HS-5 (cell line): ENCODE measurements at regions not wholly inside any gene's neighbourhood (a gene's known extent, or its start where the extent isn't known, plus 50 kb on each side); places are given as distances from the start of the nearest gene placed in this dataset.
"Not testable (repeated sequence)": the region's sequence is repeated elsewhere in the genome, so short reads cannot be mapped to it uniquely, and the experiment has no call there.

ENCODE experiments used
- DNase-seq: peaks from one replicate; pipeline ENCODE4 v3.0.0-alpha.2; 2012; ENCODE audit warnings: low read depth

DNA sequence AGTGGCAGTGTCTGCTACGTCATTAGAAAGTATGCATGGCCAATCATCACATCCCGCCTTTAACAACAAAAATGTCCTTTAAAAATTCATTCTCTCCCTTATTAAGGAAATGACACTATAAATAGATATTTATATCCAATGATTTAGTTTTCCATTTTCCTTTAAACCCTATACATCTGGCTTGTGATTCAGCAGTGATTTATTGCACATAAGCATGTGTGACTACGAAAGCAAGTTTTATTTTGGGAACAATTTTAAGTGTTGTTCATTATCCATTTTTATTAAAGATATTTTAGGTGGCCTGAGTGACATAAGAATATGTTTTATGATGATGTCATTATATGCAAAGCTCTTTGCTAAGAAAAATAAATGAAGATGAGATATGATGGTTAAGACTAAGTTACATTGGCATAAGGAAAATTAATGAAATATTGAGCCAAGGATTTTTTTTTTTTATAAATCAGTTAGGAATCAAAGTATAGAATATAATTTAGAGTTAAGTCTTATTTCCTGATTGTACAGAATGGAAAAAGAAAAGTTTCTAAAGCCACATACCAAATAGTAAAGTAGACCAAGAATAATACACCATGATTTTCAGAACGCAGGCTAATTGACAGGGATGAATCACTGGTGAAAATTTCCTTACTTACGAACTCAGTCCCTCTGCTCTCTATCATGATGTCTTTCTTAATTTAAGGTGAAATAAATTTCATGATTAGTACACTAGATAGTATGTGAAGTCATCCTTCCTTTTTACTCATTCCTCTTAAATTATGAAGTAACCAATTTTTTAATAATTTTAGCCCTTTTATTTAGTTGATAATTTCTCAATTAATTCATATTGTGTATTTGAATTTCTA is 822.4 kb downstream of the FAT4 start:
- DNase-seq, result no peak

GRCh38 chr4:126137782-126138170 is 823.0 kb downstream of the FAT4 start:
- no peak for DNase-seq

DNA sequence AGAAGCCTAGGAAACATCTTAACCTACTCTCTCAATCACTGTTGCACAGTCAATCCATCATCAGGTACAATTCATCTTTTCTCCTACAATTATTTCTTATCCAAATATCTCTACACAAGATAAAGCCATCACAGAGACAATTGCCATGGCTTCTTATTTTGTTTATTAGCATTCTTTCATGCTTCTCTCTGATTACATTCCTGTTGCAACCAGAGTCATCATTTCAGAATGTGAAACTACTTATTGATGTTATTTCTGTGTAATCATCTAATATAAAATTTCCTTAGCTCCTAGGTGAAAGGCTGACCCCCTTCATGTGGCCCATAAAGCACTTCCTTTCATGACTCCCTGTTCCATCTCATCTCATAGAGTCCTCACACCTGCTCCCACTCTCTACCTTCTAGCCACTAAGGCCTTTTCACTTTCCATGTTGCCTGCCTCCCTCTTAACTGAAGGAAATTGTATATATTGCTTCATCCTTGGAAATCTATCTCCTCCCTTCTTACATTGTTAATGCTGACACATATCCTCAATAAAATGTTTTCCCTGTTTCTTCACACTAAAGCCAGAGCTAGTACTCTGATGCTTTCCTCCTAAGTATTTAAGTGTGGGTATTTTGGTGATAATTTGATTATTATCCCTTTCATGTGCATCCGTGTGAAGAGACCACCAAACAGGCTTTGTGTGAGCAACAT is 829.9 kb downstream of the FAT4 start:
- no peak for DNase-seq

GRCh38 chr4:126168484-126168883 is 853.7 kb downstream of the FAT4 start:
- no peak for DNase-seq

DNA sequence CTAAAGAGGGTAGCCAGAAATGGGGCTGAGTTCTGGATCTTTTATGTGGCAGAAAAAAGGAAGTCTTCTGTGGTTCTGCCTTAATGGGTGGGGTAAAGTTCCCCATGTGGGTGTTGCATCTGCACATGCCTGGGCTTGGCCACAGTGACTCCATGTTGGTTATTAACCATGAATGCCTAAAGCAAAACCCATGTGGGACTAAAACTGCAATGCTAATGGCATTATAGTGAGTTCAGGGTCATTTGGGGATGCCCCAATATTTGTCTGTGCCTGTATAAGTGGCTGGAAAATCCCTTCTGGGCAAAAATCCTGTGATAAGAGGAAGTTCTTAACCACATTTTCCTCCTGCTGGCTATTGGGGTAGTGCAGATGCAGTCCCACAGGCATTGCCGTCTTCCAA is 857.4 kb downstream of the FAT4 start:
- no peak for DNase-seq

DNA sequence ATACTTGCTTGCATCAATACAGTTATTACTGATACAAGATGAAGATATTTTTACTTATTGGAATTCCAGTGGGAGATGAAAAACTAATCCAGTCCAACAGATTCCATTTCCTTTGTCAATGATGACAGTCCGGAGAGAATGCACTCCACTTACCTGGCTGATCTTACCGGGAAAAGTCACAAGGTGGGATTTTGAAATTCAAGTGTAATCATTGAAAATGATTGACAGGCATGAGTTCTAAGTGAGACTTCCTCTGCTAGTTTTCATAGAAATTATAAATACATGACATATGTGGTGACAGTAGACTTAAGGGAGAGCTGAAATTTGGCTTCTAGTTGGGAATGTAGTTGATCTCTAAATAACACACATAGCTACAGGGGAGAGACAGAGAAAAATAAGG is 859.9 kb downstream of the FAT4 start:
- DNase-seq, result no peak

DNA sequence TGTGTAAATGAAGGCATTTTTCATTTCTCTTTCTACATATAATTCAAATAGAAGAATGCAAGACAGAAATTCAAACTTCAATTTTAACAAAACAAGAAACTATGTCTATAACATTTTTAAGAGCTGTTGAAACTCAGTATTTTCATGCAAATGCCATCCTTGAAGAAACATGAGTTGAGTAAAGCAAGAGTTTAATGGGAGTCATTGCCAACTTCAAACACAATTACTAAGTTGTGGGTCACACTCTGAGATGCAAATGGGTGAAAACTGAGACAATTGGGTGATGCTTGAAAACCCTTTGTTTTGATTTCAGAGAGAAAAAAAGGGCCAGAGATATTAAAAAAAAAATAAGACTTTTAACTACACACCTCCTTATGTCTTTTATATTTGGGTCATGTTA is 865.9 kb downstream of the FAT4 start:
- DNase-seq, result no peak

DNA sequence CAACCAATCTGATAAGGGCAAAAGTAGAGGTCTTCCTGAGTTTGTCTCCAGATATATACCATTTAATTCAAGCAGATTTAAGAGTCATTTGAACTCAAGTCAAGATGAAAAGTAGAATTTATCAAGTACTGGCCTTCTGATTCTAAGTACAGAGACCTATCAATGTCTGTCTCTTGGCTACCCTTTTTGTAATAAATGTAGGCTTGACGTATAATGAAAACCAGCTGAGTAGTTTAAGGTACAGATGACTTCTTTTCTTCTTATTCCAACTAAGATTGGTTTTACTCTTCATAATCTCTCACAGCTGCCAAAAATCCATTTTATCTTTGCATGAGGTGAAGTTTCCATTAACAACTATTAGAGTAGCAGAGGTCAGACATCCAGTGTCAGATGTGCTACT is 867.6 kb downstream of the FAT4 start:
- DNase-seq, result no peak

DNA sequence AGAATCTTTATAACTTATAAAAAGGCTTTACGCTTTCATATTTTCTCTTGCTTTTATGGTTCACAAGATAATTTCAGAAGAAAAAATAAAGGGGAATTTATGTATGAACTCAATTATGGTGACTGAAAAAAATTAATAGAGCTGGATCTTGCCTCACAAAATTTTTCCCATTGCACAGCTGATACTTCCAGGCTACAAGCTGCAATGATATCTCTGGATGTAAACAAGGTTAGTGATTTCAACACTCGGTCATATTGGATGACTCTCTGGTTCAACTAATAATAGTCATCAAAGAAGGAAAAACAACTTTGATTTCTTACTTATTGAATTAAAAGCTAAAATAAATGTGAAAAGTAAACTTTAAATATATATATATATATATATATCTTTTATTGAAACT is 868.0 kb downstream of the FAT4 start:
- DNase-seq, result no peak

GRCh38 chr4:126183206-126183605 is 868.5 kb downstream of the FAT4 start:
- no peak for DNase-seq

GRCh38 chr4:126191536-126191935 is 876.8 kb downstream of the FAT4 start:
- no peak for DNase-seq

- DNase-seq, result no peak
Measured at GRCh38 chr4:126192506-126192905, 877.8 kb downstream of the FAT4 start.

- DNase-seq, result not testable (repeated sequence)
Measured at GRCh38 chr4:126201251-126202138, 886.7 kb downstream of the FAT4 start.

DNA sequence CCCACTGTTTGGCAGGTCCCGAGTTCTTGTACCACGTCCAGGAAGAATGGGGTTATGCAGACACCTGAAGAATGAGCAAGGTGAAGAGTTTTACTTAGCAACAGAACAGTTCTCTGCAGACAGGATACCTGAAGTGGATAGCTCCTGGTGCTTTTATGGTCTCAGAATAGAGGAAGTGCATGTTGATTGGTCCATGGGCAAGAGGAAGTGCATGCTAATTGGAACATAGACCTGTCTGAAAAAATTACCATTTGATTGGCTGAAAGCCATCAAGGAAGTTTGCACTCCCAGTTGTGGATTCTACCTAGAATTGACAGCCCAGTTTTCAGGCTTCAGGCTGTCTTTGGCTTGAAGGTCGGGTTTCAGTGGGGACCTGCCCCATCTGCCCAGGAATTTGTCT is 887.5 kb downstream of the FAT4 start:
- DNase-seq, result no peak

DNA sequence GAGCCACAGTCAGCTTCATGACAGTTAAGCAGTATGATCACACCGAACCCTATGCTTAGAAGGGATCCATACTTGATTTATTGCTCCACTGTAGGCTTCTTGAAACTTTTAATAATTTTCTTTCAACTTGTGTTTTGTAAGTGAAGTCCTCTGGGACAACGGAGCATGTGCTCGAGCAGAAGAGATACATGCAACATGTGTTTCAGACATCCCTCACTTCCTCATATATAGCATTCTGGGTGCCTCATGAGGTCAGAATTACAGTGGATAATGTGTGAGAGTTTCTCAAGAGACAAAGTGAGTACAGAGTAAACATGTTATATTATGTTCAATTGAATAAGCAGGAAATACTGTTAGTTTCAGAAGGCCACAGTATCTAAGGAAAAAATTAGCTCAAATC is 893.2 kb downstream of the FAT4 start:
- no peak for DNase-seq

DNA sequence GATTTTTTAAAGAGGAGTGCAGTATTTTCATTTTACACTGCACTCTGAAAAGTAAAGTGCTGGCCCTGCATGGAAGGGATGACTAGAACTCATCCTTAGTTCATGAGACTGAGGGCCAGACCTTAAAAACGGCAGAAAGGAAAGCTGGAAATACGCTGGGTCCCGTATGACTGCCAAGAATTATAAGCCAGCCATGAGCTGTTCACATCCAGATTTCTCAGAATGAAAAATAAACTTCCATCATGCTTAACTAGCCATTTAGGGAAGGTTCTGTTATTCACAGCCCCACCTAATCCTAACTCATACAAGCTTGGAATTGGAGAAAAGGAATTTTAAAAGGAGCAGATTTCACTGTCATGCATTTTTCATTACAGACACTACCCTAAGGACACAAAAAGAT is 894.4 kb downstream of the FAT4 start:
- DNase-seq, result no peak

GRCh38 chr4:126213996-126214395 is 899.2 kb downstream of the FAT4 start:
- DNase-seq, result no peak

GRCh38 chr4:126215759-126216158 is 901.0 kb downstream of the FAT4 start:
- no peak for DNase-seq

GRCh38 chr4:126216611-126217010 is 901.9 kb downstream of the FAT4 start:
- DNase-seq, result no peak

DNA sequence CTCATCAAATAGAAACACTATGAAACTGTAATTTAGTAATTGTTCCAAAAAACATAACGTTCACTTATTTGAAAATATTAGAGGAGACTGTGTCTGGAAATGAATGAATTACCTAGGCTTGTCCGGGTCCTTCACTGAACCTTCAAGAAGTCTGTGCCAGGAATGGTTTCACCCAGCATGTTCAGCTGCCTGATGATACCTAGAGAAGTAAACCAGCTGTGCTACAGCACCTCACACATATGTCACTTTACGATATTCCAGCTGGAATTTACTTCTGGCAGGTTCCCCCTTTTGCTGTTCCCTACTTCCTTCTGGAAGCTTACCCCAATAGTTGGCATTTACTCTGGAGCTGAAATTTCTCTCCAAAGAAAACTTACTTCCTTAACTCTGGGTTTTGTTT is 906.5 kb downstream of the FAT4 start:
- no peak for DNase-seq

DNA sequence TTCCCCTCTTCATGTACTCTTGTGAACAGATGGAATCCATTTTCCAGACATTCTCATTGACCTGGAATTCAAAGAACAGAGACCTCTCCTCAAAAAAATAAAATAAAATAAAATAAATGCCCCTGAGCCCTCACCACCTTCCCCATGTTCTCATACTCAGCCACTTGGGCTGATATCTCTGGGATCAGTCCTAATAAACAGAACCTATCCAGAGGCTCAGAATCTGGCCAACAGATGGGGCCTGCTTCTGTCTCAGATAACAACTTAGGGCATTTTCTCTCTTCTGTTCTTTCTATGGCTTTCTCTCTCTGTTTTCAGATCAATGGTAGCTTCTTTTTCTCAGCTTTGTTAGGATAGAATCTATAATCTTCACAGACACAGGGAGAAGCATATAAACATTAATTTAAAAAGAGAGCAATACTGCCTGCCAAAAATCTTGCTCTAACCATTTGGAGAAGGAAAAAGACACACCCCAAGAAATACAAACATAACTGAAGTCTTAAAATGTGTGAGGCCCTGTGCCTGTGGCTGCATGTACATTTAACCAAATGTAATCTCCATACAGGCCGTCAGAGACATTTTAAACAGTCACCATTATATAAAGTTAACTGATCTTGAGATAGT is 907.1 kb downstream of the FAT4 start:
- no peak for DNase-seq

- no peak for DNase-seq
Measured at GRCh38 chr4:126223784-126224407, 909.1 kb downstream of the FAT4 start.
